ENCODE measurements at regions not wholly inside any gene's neighbourhood (a gene's known extent, or its start where the extent isn't known, plus 50 kb on each side); places are given as distances from the start of the nearest gene placed in this dataset.

DNA sequence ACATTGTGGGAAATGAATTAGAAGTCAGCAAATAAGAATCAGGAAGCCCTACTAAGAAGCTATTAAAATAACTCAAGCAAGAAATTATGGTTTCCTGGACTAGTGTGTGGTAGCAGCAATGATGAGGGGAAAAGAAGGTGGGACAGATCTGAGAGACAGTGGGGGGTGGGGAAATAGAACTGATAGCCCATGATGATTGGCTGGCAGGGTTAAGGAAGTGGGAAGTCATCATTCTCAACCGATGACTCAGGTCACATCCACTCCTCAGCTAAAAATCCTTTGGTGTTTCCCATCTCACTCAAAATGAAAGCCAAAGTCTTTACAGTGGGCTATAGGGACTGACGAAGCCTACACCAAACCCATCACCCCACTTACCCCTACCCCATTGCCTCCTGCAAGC, 153.9 kb upstream of the ARHGEF26 start:
- no peak for DNase-seq (ENCODE audit: low read depth)
- no peak for TF ChIP-seq CTCF (IDR thresholded peaks at IDR 0.05; ENCODE audit: insufficient read depth, low read depth, low read length)
- no peak overlapping the region for H3K4me3 ChIP-seq (ENCODE audit: low read depth, low read length)

DNA sequence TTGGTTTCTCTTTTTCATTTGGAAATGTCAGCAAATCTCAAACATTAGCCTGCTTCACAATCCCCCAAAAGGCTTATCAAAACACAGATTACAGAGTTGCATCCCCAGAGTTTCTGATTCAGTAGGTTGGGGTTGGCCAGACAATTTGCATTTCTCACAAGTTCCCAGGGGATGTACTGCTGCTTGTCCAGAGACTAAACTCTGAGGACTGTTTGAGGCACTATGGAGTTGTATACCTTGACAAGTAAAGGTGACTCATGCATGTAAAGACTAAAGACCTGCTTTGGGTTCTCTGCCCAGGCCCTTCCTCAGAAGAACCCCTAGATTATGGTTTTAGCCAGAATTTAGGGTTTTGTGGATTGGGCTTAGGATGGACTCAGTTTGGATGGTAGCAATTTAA, 151.1 kb upstream of the ARHGEF26 start:
- H3K4me3 ChIP-seq (ENCODE audit: low read depth, low read length) = no peak overlapping the region
- DNase-seq (ENCODE audit: low read depth) = no peak
- TF ChIP-seq CTCF (IDR thresholded peaks at IDR 0.05; ENCODE audit: insufficient read depth, low read depth, low read length) = no peak

DNA sequence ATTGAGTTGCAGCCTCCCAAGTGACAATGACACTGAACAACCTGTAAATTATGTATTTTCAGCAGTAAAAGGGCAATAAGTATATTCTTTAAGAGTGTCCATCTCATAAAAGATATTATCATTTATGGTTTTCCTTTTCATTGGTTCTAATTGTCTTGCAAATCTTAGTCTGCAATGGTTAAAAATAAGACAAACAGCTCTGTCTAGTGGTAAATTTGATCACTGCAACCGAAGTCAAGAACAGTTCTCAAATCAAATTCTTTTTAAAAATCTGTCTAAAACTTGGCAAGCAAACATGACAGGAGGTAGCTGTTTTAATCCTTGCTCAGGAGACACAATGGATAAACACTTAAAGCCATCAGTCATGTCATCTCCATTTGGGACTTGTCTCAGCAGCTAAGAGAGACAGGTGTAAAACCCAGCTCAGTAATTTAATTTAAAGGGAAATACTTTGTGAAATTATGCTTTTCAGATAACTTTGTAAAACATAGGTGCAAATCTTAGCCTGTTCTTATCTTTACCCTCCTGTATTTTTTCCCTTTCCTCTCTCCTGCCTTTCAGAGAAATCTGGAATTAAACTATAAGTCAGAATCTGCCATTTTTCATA, 150.3 kb upstream of the ARHGEF26 start:
- peak; percentile 49 for TF ChIP-seq CTCF (IDR thresholded peaks at IDR 0.05; ENCODE audit: insufficient read depth, low read depth, low read length)
- DNase-seq (ENCODE audit: low read depth) = peak; percentile 19
- H3K4me3 ChIP-seq (ENCODE audit: low read depth, low read length) = no peak overlapping the region

GRCh38 chr3:153972862-153973261, 148.3 kb upstream of the ARHGEF26 start:
- TF ChIP-seq CTCF (IDR thresholded peaks at IDR 0.05; ENCODE audit: insufficient read depth, low read depth, low read length) = no peak
- no peak for DNase-seq (ENCODE audit: low read depth)
- H3K4me3 ChIP-seq (ENCODE audit: low read depth, low read length) = no peak overlapping the region

DNA sequence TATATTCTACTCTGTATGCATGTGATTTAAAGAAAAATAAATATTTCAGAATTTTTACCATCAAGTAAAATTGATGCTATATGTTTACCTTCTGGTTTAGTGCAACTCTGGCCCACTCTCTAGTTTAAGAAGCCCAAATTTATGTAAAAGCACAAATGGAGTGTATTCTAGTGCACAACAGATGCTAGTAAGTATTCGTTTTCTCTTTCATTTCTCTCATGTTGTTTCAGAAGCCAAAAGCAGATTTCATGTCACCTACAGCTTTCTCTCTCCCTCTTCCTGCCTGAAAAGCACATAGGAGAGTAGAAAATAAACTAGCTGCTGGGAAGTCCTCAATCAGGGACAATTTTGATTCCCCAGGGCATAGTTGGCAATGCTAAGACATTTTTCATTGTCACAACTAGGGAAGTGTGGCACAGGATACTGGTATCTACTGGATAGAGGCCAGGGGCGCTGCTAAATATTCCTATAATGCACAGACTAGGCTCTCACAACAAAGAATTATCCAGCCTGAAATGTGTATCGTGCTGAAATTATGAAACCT, 147.4 kb upstream of the ARHGEF26 start:
- no peak for TF ChIP-seq CTCF (IDR thresholded peaks at IDR 0.05; ENCODE audit: insufficient read depth, low read depth, low read length)
- H3K4me3 ChIP-seq (ENCODE audit: low read depth, low read length) = no peak overlapping the region
- no peak for DNase-seq (ENCODE audit: low read depth)

- no peak overlapping the region for H3K4me3 ChIP-seq (ENCODE audit: low read depth, low read length)
- DNase-seq (ENCODE audit: low read depth) = no peak
- TF ChIP-seq CTCF (IDR thresholded peaks at IDR 0.05; ENCODE audit: insufficient read depth, low read depth, low read length) = no peak
Measured at GRCh38 chr3:153974614-153975013, 146.6 kb upstream of the ARHGEF26 start.

All from fibroblast of villous mesenchyme (primary cell).